GM21825 (cell line): ENCODE measurements at regions not wholly inside any gene's neighbourhood (a gene's known extent, or its start where the extent isn't known, plus 50 kb on each side); places are given as distances from the start of the nearest gene placed in this dataset.
"Not testable (repeated sequence)": the region's sequence is repeated elsewhere in the genome, so short reads cannot be mapped to it uniquely, and the experiment has no call there.

Experiments
- ATAC-seq: cut with Tn5 transposase; IDR thresholded peaks from one replicate; pipeline ENCODE4 v1.9.1; 2021; ENCODE audit warnings: mild to moderate bottlenecking, moderate library complexity; ENCODE audit not compliant: unreplicated experiment

DNA sequence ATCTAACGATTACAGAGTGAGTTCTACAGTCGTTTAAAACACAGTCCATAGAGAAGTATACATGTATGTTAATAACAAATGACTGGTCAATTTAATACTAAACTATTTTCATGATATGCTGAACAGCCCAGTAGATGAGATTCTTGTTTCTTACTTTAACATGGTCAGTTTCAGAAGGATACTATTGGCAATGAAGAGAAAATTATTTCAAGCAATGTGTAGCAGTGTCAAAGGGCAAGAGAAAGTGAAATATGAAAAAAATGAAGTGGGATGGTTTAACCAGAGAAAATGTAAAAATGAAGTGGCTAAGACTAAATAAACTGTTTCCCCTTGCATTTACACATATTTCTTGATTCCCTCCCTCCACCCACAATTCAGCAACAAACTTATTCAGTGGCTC is 192.1 kb upstream of the TTC14 start:
- ATAC-seq: no peak

DNA sequence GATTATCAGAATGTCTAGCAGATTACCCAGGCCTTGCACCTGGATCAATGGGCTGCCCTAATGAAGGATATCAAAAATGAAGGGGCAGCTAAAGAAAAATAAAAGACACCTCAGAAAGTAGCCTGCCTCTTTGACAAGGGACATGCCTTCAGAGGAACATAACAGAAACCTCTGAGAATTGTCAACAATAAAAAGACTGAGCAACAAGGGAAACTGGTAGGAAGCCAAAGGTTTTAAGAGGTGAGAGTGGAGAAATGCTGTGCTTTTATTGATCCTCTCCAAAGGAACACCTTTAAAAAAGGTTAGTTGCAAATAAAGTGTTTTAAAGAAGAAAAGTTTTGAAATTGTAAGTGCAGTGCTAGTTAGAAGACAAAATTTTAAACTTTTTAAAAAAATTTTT is 187.8 kb upstream of the TTC14 start:
- ATAC-seq: no peak

DNA sequence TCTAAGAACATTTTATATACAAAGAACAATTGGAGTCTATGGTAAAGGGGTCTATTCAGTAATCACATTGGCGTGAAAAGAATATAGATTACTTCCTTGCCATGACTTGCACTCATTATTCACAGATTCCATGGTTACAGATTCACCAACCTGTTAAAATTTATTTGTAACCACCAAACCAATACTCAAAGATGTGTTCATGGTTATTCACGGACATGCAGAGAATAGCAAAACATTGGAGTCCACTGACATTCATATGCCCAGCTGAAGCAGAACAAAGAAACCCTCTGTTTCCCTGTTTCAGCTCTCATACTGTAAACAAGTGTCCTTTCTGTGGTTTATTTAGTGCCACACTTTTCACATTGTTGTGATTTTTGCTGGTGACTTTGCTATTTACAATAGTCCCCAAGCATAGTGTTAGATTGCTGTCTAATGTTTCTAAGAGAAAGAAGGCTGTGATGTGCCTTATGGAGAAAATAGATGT is 185.8 kb upstream of the TTC14 start:
- ATAC-seq: no peak

DNA sequence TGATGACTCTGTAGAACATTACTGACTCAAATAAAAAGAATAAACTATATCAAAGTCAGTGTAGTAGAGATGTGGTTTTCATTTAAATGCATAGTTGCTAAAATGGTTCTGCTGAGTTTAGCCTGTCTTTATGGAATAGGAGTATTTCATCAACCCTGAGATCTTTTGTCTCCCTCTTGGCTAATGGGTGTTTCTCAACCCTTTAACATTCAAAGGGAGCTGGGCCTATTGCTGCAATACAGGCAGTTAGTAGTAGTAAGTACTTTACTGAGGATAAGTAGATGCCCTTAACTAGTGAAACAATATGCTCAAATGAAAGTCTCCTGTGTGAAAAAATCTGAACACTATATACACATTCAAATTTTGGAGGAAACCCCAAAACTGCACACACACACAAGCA is 184.7 kb upstream of the TTC14 start:
- ATAC-seq: no peak

DNA sequence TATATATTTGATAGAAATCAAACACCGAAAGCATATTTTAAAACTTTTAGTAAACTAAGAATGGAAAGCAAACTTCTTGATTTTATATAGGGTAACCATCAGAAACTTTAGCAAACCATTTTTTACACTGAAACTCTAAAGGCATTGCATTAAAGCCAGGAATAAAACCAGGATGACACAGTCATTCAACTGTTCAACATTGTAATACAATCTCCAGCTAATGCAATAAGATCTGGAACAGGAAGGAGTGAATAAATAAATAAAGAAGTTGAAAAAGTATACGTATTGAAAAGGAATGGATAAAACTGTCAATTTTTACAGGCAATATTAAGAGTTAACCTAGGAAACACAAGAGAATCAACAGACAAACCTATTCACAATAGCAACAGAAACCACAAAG is 181.9 kb upstream of the TTC14 start:
- ATAC-seq: no peak

DNA sequence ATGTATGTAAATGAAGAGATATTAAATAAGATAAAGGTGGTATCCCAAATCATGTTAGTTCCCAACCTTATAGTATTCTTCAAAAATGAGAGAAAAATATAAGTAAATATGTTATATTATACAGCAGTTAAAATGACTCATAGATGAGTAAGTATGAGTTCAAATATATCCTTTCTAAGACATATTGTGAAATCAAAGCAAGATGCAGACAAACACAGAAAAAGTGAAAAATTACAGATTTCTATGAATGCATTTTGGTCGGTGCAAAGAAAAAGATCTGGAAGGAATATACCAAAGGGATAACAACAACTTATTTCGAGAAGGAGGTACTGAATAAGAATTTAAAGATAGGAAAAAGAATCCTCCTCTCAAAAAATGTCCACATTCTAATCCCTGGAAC is 181.2 kb upstream of the TTC14 start:
- ATAC-seq: no peak

DNA sequence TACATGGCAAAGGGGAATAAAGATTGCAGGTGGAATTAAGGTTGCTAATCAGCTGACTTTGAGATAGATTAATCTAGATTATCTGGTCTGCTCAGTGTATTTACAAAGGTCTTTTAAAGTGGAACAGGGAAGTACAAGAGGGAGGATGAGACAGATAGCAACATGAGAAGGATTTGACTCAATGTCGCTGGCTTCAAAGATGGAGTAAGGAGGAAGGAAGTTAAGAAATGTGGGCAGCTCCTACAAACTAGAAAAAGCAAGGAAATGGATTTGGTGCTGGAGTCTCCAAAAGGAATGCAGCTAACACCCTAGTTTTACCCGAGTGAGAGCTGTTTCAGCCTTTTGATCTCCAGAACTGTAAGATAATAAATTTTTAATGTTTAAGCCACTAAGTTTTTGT is 180.7 kb upstream of the TTC14 start:
- no peak for ATAC-seq

DNA sequence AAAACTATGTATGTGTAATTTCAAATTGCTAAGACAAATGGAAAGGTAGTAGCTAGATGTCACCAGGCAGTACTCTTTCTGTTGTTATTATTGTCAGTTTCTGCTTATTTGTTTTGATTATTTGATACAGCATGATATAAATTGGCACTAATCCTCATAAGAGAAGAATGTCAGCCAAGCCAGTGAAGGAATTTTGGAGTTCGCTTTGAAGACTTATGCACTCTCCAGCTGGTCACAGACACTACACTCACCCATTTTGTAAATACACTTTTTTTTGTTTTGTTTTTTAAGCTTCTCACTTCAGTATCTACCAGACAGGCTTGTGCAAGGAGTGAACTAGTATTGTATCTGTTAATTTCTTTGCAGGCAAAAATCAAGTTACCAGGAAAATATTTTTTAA is 180.2 kb upstream of the TTC14 start:
- ATAC-seq: no peak

DNA sequence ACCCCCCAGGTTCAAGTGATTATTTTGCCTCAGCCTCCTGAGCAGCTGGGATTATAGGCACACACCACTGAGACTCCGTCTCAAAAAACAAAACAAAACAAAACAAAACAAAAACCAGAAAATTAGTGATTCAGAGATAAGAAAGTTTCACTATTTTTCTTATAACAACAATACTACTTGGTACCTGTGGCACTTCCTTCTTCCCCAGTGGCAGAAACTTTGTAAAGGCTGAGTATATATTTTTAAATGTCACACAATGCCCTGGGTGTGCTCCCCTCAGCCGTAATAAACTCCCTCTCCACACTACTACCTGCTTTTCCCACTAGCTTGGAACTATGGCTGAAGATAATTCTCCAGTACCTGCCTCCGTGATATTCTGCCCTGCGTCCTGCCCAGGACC is 177.7 kb upstream of the TTC14 start:
- not testable (repeated sequence) for ATAC-seq

DNA sequence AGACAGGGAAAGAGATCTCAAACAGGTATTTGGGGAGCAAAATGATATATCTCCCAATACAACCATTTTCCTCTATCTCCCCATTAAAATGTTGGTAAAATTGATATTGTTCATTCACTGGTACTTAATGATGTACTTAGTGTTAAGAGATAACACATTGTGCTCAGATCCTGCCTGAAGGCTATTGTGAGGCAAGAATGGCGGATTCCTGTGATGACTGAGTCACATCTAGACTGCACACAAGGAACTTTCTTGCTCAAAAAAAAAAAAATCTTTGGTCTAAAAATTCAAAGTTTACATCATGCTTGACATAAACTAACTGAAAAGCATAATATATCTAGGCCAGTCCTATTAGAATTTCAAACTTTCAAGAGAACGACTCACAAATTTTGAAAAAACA is 171.1 kb upstream of the TTC14 start:
- ATAC-seq: no peak

DNA sequence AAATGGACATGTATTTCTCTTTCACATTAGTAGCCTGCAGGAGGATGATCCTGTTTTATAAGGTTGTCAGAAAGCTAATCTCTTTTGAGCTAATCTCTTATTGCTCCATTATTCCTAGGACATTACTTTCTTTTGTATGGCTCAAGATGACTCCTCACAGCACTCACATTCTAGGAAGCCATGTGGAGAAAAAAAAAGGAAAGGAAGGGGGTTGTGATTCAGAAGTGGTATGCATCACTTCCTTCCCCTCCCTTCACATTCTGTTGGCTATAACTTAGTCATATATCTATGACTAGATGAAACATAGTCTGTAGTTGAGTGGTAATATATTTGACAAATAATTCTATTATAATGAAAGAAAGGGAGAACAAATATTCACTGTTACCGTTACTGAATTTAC is 168.8 kb upstream of the TTC14 start:
- ATAC-seq: no peak

DNA sequence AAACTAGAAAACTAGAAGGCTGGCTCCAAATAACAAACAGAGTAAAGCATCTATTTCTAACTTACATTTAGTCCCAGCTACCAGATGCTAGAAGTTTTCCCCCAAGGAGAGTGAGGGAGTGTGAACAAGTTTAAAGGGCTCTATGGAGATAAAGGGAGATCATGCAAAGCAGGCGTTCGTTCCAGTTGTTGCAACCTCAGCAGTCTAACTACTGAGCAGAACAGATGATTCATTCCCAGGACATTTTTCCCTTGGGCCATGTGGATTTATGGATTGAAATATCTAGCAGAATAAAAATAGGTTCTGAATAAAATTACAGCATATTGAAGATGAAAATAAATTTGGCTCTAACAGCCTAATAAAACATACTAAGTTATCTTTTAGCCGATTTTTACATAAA is 154.8 kb upstream of the TTC14 start:
- ATAC-seq: no peak

DNA sequence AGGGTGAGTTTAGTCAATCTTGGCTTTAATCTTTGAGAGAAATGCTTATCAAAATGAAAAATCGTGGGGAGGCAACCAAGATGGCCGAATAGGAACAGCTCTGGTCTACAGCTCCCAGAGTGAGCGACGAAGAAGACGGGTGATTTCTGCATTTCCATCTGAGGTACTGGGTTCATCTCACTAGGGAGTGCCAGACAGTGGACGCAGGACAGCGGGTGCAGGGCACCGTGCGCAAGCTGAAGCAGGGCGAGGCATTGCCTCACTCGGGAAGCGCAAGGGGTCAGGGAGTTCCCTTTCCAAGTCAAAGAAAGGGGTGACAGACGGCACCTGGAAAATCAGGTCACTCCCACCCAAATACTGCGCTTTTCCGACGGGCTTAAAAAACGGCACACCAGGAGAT is 153.6 kb upstream of the TTC14 start:
- ATAC-seq: not testable (repeated sequence)

DNA sequence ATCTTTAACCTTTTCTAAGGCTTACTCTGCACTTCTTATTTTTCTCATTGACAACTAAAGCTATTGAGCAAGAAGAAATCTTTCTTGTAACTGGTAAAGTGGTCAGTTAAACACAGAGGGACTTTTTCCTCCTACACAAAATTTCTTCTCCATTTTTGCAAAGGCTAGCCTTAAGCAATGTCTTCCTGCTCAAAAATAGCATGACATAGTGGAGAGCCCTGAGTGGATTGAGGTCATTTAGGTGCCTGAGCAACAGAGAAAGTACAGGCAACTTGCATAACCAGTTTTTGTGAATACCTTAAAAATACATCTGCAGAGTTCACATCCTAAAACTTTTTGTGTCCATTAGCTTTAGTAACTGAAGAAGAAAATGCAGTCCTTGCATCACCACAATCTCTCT is 144.7 kb upstream of the TTC14 start:
- ATAC-seq: no peak

DNA sequence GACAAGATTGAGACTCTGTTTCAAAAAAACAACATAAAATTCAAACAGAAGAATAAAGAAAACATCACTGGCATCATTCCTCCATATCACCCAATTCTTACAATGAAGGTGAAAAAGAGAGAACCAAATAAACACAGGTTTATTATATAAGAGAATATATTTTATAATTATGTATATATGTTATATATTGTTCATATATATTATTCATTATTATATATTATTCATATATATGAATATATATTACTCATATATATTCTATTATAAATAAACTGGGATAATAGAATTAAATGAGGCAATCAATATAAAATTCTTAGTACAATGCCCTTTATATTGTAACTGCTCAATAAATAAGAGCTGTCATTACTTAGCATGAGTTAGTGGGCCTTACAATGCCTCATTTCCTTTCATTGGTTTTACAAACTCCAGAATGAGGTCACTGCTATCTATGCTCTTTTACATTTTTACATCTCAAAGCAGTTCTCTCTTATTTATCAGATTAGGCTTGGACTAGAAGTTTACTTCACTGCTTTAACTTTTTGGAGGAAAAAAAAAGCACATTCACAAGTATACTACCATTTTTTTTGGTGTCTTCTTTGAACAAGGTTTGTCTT is 135.5 kb upstream of the TTC14 start:
- ATAC-seq: no peak

DNA sequence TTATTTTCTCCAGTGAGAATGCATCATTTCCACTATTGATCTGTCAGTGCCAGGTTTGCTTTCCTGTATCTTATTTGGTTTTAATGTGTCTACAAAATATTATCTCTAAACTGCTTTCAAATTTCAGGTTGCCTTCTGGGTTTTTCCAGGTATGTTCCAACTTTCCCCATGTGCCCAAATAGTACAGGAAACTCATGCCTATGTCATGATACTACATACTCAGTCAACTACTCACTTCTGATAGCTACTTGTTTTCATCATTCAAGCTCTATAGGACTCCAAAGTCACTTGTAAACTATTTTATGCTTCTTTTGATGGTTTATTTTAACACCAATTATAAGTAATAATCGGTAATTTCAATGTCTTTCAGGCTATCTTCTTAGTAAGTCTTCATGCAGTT is 134.8 kb upstream of the TTC14 start:
- no peak for ATAC-seq

DNA sequence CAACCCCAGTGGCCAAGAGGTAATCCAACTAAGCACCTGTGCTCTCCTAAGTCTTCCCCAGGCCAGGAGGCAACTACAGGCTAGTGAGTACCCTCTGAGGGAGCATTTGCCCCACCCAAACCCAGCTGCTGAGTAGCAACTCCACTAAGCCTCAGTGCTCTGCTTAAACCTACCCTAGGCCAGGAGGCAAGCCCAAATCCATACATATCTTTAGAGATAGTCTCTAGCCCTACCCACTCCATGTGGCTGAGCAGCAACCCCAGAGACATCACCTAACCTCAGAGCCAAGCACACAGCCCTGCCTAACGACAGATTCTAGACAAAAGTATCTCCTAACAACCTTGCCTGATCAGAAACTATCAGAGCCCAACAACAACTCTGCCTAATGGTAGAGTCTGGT is 132.8 kb upstream of the TTC14 start:
- ATAC-seq: no peak

DNA sequence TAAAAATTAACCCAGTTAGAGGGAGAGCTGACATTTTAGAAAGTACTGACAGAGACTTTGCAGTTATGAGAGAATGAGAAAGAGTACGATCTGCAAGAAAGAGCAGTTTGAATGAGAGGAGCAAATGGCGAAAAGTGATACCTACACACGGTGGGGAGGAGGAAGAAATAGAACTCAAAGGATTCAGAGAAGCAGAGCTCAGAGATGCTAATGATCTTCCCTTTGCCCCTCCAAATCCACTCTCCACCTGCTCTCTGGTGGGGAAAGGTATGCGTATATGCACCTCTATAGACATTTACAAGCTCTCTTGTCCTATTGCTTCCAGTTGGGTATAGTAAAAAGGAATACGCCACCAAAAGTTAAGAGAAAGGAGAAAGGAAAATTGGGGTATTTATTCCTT is 123.3 kb upstream of the TTC14 start:
- no peak for ATAC-seq

DNA sequence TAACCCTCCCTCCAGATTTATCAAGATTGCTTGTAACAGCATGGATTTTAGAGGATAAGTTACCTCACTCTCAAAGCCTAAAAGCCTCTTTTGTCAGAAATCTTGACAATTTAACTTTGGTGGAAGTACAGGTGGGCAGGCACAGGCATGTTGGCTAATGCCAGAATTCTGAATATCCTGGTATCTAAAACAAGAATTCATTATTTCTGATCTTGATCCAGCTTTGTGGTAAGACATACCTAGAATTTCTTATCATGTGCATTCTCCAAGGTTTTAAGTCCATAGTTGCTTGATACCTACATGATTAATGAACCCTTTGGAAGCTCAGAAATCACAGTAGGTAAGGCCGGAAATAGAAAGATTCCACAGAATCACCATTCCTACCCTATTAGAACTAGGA is 109.9 kb upstream of the TTC14 start:
- ATAC-seq: no peak

DNA sequence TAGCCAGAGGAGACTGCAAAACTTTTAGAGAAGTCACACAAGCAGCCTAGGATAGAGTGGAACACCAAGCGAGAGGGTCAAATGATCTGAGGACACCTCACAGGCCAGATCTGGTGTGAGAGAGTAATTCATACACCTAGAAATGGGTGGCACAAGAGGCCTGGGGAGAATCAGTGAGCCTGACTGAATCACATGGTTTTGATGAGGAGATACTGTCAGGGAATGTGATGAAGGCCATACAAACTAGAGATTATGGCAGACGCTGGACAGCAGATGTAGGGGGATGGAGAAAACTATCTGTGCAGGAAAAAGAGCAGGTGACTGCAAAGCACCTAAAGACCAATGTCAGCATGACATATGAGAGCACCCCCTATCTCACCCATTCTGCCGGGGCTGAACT is 105.0 kb upstream of the TTC14 start:
- ATAC-seq: no peak

DNA sequence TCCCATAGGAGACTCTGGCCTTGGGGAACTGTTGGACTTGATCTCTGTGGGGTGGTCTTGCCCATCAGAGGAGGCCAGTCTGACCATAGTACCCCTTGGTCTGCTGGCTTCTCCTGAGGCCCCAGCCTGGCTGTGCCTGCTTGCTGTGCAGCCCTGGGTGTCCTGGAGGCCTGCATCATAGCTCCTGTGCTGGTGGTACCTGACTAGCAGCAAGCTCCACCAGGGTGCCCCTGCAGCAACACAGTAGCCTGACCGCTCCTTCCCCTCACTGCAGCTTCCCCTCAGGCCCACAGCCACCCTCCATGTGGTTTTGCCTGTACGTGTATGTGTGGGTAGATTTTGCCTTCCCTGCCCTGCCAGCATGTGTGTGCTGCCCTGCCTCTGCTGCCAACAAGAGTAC is 85.6 kb upstream of the TTC14 start:
- ATAC-seq: no peak

DNA sequence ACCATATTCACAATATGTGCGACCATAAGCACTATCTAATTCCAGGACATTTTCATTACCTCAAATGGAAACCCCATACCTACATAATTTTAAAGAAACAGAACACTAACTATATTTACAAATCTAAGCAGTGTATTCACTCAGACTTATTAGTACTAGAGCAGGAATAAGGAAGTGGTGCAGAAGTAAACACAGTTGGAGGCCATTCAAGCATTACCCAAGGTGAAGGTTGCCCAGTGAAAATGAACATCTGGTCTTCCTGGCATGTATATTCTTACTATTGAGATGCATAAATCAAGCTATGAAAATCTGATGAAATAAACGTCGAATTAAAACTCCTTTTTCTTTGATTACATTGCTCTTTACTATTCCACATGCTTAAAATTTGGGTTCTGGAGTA is 78.9 kb upstream of the TTC14 start:
- no peak for ATAC-seq

DNA sequence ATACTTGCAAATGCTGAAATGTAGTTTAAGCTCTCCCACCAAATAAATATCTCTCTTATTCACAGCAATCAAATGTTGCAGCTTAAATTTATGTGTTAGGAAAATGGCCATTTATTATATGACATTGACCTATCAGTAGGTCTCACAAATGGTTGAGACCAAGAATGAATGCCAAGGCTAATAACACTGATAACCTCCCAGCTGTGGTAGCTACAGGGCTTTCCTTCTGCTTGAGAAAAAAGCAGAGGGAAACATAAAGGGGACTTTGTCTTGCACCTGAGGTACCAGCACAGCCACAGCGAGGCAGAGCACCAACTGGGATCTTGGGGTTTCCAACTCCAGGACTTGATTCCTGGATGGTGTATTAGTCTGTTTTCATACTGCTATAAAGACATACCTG is 73.1 kb upstream of the TTC14 start:
- ATAC-seq: no peak

DNA sequence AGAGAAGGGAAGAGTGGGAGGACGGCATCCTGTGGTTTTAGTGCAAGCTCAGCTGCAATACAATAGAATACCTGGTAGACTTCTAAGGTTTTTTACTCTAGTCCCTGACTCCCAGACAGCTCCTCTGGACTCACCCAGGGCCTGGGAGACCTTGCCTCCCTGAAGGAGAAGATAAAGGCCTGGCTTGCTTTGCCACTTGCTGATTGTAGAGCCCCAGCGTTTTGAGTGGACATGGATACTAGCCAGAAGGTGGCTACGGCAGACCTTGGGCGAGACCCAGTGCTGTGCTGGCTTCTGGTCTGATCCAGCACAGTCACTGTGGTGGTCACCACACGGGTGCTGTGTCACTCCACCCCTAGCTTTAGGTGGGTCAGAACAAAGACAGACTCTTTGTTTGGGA is 72.2 kb upstream of the TTC14 start:
- ATAC-seq: no peak
